Right atrium auricular region (tissue), 2 donors: ENCODE measurements at regions not wholly inside any gene's neighbourhood (a gene's known extent, or its start where the extent isn't known, plus 50 kb on each side); places are given as distances from the start of the nearest gene placed in this dataset.

Experiments used
- DNase-seq: peaks from one replicate; pipeline ENCODE4 v3.0.0-alpha.2; 2019; ENCODE audit warnings: low spot score
- H3K27ac ChIP-seq, 2 donors: fragments of 200-600 bp; sonication (generic); 1 replicate in 1 of 2; 2 replicates in 1 of 2; pipeline ENCODE4 v1.5.1; 2016 to 2019
- H3K27me3 ChIP-seq, 2 donors: fragments of 200-600 bp; sonication (generic); one replicate each; pipeline versions ENCODE4 v1.5.1 to v1.6.0; 2017 to 2019
- H3K36me3 ChIP-seq: fragments of 200-600 bp; sonication (generic); one replicate; pipeline ENCODE4 v1.5.1; 2016
- H3K4me1 ChIP-seq, 2 donors: fragments of 200-600 bp; sonication (generic); one replicate each; pipeline versions ENCODE4 v1.5.1 to v1.6.0; 2017 to 2019
- H3K4me3 ChIP-seq, 2 donors: fragments of 200-600 bp; sonication (generic); 1 replicate in 1 of 2; 2 replicates in 1 of 2; pipeline ENCODE4 v1.5.1; 2017 to 2019; ENCODE audit warnings: mild to moderate bottlenecking in 1 of 2, moderate library complexity in 1 of 2
- H3K9me3 ChIP-seq, 2 donors: fragments of 200-600 bp; sonication (generic); one replicate each; pipeline ENCODE4 v1.5.1; 2019
- CTCF ChIP-seq, 2 donors: fragments of 200-600 bp; sonication (generic); IDR thresholded peaks; one replicate each; pipeline ENCODE4 v1.5.1; 2019; ENCODE audit warnings: antibody characterized with exemption in 2 of 2

GRCh38 chr15:98398056-98398455 is 250.3 kb upstream of the IGF1R start:
- Histone ChIP-seq H3K4me3 (no peak overlapping the region), H3K4me1 (no peaks in the 10 kb centered on the region), H3K27me3 (no peaks in the 10 kb centered on the region), H3K27ac (no peak overlapping the region), H3K9me3 (no peaks in the 10 kb centered on the region), H3K36me3 (no peaks in the 10 kb centered on the region)
- TF ChIP-seq CTCF (IDR thresholded peaks at IDR 0.05), result no peak
- no peak for DNase-seq

GRCh38 chr15:98398886-98399285 is 249.5 kb upstream of the IGF1R start:
- H3K9me3 ChIP-seq, result no peaks in the 10 kb centered on the region
- no peaks in the 10 kb centered on the region for H3K27me3 ChIP-seq
- H3K4me3 ChIP-seq, result no peak overlapping the region
- H3K36me3 ChIP-seq, result no peaks in the 10 kb centered on the region
- DNase-seq, result no peak
- no peak for TF ChIP-seq CTCF (IDR thresholded peaks at IDR 0.05)
- no peaks in the 10 kb centered on the region for H3K4me1 ChIP-seq
- no peak overlapping the region for H3K27ac ChIP-seq

- H3K27ac ChIP-seq, result no peak overlapping the region
- TF ChIP-seq CTCF (IDR thresholded peaks at IDR 0.05), result no peak
- H3K4me3 ChIP-seq, result no peak overlapping the region
- H3K9me3 ChIP-seq, result no peaks in the 10 kb centered on the region
- no peaks in the 10 kb centered on the region for H3K4me1 ChIP-seq
- no peaks in the 10 kb centered on the region for H3K27me3 ChIP-seq
- H3K36me3 ChIP-seq, result no peaks in the 10 kb centered on the region
- DNase-seq, result no peak
Measured at GRCh38 chr15:98400120-98400519, 248.2 kb upstream of the IGF1R start.

- Histone ChIP-seq H3K27me3 (no peaks in the 10 kb centered on the region), H3K9me3 (no peaks in the 10 kb centered on the region), H3K4me1 (no peaks in the 10 kb centered on the region), H3K27ac (no peak overlapping the region), H3K36me3 (no peaks in the 10 kb centered on the region), H3K4me3 (no peak overlapping the region)
- TF ChIP-seq CTCF (IDR thresholded peaks at IDR 0.05), result no peak
- peak; percentile 78 for DNase-seq
Measured at GRCh38 chr15:98401029-98401428, 247.3 kb upstream of the IGF1R start.

GRCh38 chr15:98402486-98402885 is 245.9 kb upstream of the IGF1R start:
- H3K36me3 ChIP-seq, result no peaks in the 10 kb centered on the region
- no peak for DNase-seq
- no peak for TF ChIP-seq CTCF (IDR thresholded peaks at IDR 0.05)

GRCh38 chr15:98403169-98403568 is 245.2 kb upstream of the IGF1R start:
- Histone ChIP-seq H3K27me3 (no peaks in the 10 kb centered on the region), H3K4me3 (no peak overlapping the region), H3K27ac (no peak overlapping the region), H3K9me3 (no peaks in the 10 kb centered on the region), H3K4me1 (no peaks in the 10 kb centered on the region), H3K36me3 (no peaks in the 10 kb centered on the region)
- TF ChIP-seq CTCF (IDR thresholded peaks at IDR 0.05), result no peak
- no peak for DNase-seq

More at GRCh38 chr15:98402486-98402885, 245.9 kb upstream of the IGF1R start:
- H3K27ac ChIP-seq, result no peak overlapping the region
- H3K4me3 ChIP-seq, result no peak overlapping the region
- H3K27me3 ChIP-seq, result no peaks in the 10 kb centered on the region
- no peaks in the 10 kb centered on the region for H3K9me3 ChIP-seq
- H3K4me1 ChIP-seq, result no peaks in the 10 kb centered on the region
